Osteoblast (primary cell): ENCODE measurements at regions not wholly inside any gene's neighbourhood (a gene's known extent, or its start where the extent isn't known, plus 50 kb on each side); places are given as distances from the start of the nearest gene placed in this dataset.

Experiments used
- DNase-seq: peaks from one replicate; pipeline ENCODE4 v3.0.0; 2011; ENCODE audit warnings: low spot score, mixed read lengths; ENCODE audit not compliant: insufficient read length; ENCODE audit errors: missing footprints
- H2AFZ ChIP-seq: 2 replicates; pipeline ENCODE4 v1.6.0; 2011; ENCODE audit warnings: mild to moderate bottlenecking, low read length
- H3K27ac ChIP-seq: 2 replicates; pipeline ENCODE4 v1.5.1; 2011; ENCODE audit warnings: mild to moderate bottlenecking, low read depth, low read length, moderate library complexity
- H3K27me3 ChIP-seq: 2 replicates; pipeline ENCODE4 v1.6.0; 2012; ENCODE audit warnings: mild to moderate bottlenecking, control low read depth, inconsistent platforms, low read length, moderate library complexity; ENCODE audit not compliant: insufficient read depth
- H3K36me3 ChIP-seq: 2 replicates; pipeline ENCODE4 v1.5.1; 2011; ENCODE audit warnings: mild to moderate bottlenecking, low read length, control low read depth, moderate library complexity; ENCODE audit not compliant: insufficient read depth
- H3K4me1 ChIP-seq: 2 replicates; pipeline ENCODE4 v1.5.1; 2011; ENCODE audit warnings: mild to moderate bottlenecking, low read length, control low read depth, moderate library complexity; ENCODE audit not compliant: insufficient read depth
- H3K4me2 ChIP-seq: 2 replicates; pipeline ENCODE4 v1.6.0; 2011; ENCODE audit warnings: mild to moderate bottlenecking, low read length; ENCODE audit not compliant: insufficient read depth
- H3K4me3 ChIP-seq: fragments of 200-600 bp; sonication (generic); 3 replicates; pipeline ENCODE4 v1.5.1; 2012; ENCODE audit warnings: mild to moderate bottlenecking, low read length, inconsistent platforms; ENCODE audit not compliant: insufficient read depth
- H3K79me2 ChIP-seq: 2 replicates; pipeline ENCODE4 v1.6.0; 2012; ENCODE audit warnings: mild to moderate bottlenecking, low read length, control low read depth, inconsistent platforms; ENCODE audit not compliant: insufficient read depth
- H3K9me3 ChIP-seq: 2 replicates; pipeline ENCODE4 v1.5.1; 2011; ENCODE audit warnings: low read depth, low read length, control low read depth
- H4K20me1 ChIP-seq: 2 replicates; pipeline ENCODE4 v1.6.0; 2012; ENCODE audit warnings: mild to moderate bottlenecking, low read length, control low read depth; ENCODE audit not compliant: insufficient read depth
- CTCF ChIP-seq: IDR thresholded peaks from 2 replicates; pipeline ENCODE4 v1.5.1; 2011; ENCODE audit warnings: mild to moderate bottlenecking, low read depth, low read length, moderate library complexity; ENCODE audit errors: extremely low read depth

DNA sequence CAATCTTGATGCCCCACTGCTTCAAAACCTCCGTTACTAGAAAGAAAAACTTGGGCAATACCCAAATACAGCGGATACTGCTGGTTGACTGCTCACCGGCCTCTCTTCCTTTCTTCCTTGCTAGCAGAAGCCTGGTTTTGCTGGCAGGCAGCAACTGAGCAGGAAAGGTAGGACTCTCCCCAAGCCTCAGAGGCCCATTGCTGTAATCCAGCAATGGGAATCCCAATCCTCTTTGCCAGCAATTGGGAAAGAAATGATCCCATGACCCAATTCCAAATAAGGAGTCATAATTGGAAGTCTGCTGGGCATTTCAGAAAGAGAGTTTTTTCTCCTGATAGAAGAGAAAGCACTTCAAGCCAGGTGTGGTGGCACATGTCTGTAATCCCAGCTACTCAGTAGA is 394.5 kb downstream of the BCOR start:
- no peak overlapping the region for H3K4me3 ChIP-seq
- no peaks in the 10 kb centered on the region for H3K4me1 ChIP-seq
- DNase-seq: no peak
- H3K79me2 ChIP-seq: no peaks in the 10 kb centered on the region
- peaks cover 15% of the 10 kb centered on the region for H3K27me3 ChIP-seq
- TF ChIP-seq CTCF: no peak
- no peak overlapping the region for H3K27ac ChIP-seq
- no peaks in the 10 kb centered on the region for H3K36me3 ChIP-seq
- no peak overlapping the region for H2AFZ ChIP-seq
- H3K4me2 ChIP-seq: no peak overlapping the region
- H3K9me3 ChIP-seq: no peaks in the 10 kb centered on the region
- no peaks in the 10 kb centered on the region for H4K20me1 ChIP-seq

- peaks cover 15% of the 10 kb centered on the region for H3K27me3 ChIP-seq
- H3K4me2 ChIP-seq: no peak overlapping the region
- no peak overlapping the region for H3K4me3 ChIP-seq
- no peaks in the 10 kb centered on the region for H3K4me1 ChIP-seq
- H3K36me3 ChIP-seq: no peaks in the 10 kb centered on the region
- no peak overlapping the region for H3K27ac ChIP-seq
- H3K79me2 ChIP-seq: no peaks in the 10 kb centered on the region
- no peak overlapping the region for H2AFZ ChIP-seq
- TF ChIP-seq CTCF: no peak
- DNase-seq: no peak
- H3K9me3 ChIP-seq: no peaks in the 10 kb centered on the region
- no peaks in the 10 kb centered on the region for H4K20me1 ChIP-seq
Measured at GRCh38 chrX:39704590-39704989, 393.2 kb downstream of the BCOR start.

GRCh38 chrX:39705290-39705689 is 392.5 kb downstream of the BCOR start:
- Histone ChIP-seq H3K4me1 (no peaks in the 10 kb centered on the region), H3K27ac (no peak overlapping the region), H3K4me3 (no peak overlapping the region), H3K4me2 (no peak overlapping the region), H3K27me3 (peaks cover 15% of the 10 kb centered on the region), H2AFZ (no peak overlapping the region), H4K20me1 (no peaks in the 10 kb centered on the region), H3K79me2 (no peaks in the 10 kb centered on the region), H3K36me3 (no peaks in the 10 kb centered on the region), H3K9me3 (no peaks in the 10 kb centered on the region)
- TF ChIP-seq CTCF: peak; percentile 58
- peak; percentile 71 for DNase-seq

GRCh38 chrX:39709364-39709763 is 388.4 kb downstream of the BCOR start:
- Histone ChIP-seq H3K9me3 (no peaks in the 10 kb centered on the region), H3K27me3 (peaks cover 20% of the 10 kb centered on the region), H3K79me2 (no peaks in the 10 kb centered on the region), H3K4me3 (no peak overlapping the region), H3K36me3 (no peaks in the 10 kb centered on the region), H3K27ac (no peak overlapping the region), H2AFZ (no peak overlapping the region), H3K4me1 (no peaks in the 10 kb centered on the region), H3K4me2 (no peak overlapping the region), H4K20me1 (no peaks in the 10 kb centered on the region)
- DNase-seq: no peak
- no peak for TF ChIP-seq CTCF
